Endothelial cell of umbilical vein (primary cell): ENCODE measurements at regions not wholly inside any gene's neighbourhood (a gene's known extent, or its start where the extent isn't known, plus 50 kb on each side); places are given as distances from the start of the nearest gene placed in this dataset.

Experiments
- BruUV-seq: library from RNA; stranded (reverse); fragments of 400-500 nt; replicated peaks from 2 replicates; lab custom pipeline; 2021; lab: Mats Ljungman, UMichigan
- CTCF ChIA-PET: fragments of 300-600, 350-600 bp; sonication (Branson Sonifier 250); formaldehyde crosslinking; loops from one replicate; lab custom pipeline; 2021; ENCODE audit warnings: antibody characterized with exemption, inconsistent platforms; lab: Charles Lee
- POLR2A ChIA-PET: fragments of 300-600, 350-600 bp; sonication (Branson Sonifier 250); formaldehyde crosslinking; loops from one replicate; lab custom pipeline; 2021; ENCODE audit warnings: antibody characterized with exemption, inconsistent platforms; lab: Charles Lee
- DNase-seq: peaks from one replicate; pipeline ENCODE4 v3.0.0-alpha.2; 2011; ENCODE audit warnings: low read depth, low spot score
- FAIRE-seq: peaks from 2 replicates; lab custom pipeline; 2011; peaks lifted over from hg19 to GRCh38; lab: Jason Lieb, UNC
- H2AFZ ChIP-seq: 2 replicates; pipeline ENCODE4 v1.6.0; 2012; ENCODE audit warnings: low read depth, low read length, control low read depth, inconsistent platforms
- H3K27ac ChIP-seq: 2 replicates; pipeline ENCODE4 v1.5.1; 2011; ENCODE audit warnings: low read depth, mild to moderate bottlenecking, control low read depth, low read length, moderate library complexity; ENCODE audit not compliant: insufficient read depth
- H3K27me3 ChIP-seq, 2 experiments: 2 replicates each; pipeline versions ENCODE4 v1.6.0 to v1.6.1; 2011; ENCODE audit warnings: low read length in 2 of 2, mixed read lengths in 1 of 2; ENCODE audit not compliant: control insufficient read depth in 2 of 2, insufficient read depth in 2 of 2
- H3K36me3 ChIP-seq, 2 experiments: 2 replicates in 1 of 2; 3 replicates in 1 of 2; pipeline ENCODE4 v1.5.1; 2011; ENCODE audit warnings: low read length in 2 of 2, mild to moderate bottlenecking in 1 of 2, moderate library complexity in 1 of 2; ENCODE audit not compliant: control insufficient read depth in 2 of 2, insufficient read depth in 2 of 2; ENCODE audit errors: extremely low read depth in 1 of 2
- H3K4me1 ChIP-seq: 3 replicates; pipeline ENCODE4 v1.5.1; 2011; ENCODE audit warnings: mild to moderate bottlenecking, low read length; ENCODE audit not compliant: control insufficient read depth, insufficient read depth; ENCODE audit errors: extremely low read depth
- H3K4me2 ChIP-seq: 2 replicates; pipeline ENCODE4 v1.6.1; 2011; ENCODE audit warnings: low read length, control low read depth, mixed read lengths; ENCODE audit not compliant: insufficient read depth
- H3K4me3 ChIP-seq, 3 experiments: fragments of 200-600 bp in 1 of 3; sonication (generic), shearing (Covaris generic) in 1 of 3; replicated peaks in 1 of 3; 2 replicates each; pipeline ENCODE4 v1.5.1; 2011 to 2016; ENCODE audit warnings: control low read depth in 3 of 3, low read length in 3 of 3, mild to moderate bottlenecking in 2 of 3, inconsistent platforms in 1 of 3, low read depth in 1 of 3, moderate library complexity in 1 of 3; ENCODE audit not compliant: insufficient read depth in 1 of 3
- H3K79me2 ChIP-seq: 2 replicates; pipeline ENCODE4 v1.6.0; 2012; ENCODE audit warnings: low read length, inconsistent platforms; ENCODE audit not compliant: control insufficient read depth, insufficient read depth
- H3K9ac ChIP-seq: replicated peaks from 2 replicates; pipeline ENCODE3; 2011; ENCODE audit warnings: low read length, control low read depth; ENCODE audit not compliant: insufficient read depth; ENCODE audit errors: extremely low read depth
- H3K9me1 ChIP-seq: replicated peaks from 3 replicates; pipeline ENCODE4 v1.6.0; 2011; ENCODE audit warnings: mild to moderate bottlenecking, low read length; ENCODE audit not compliant: control insufficient read depth, insufficient read depth; ENCODE audit errors: extremely low read depth
- H3K9me3 ChIP-seq: replicated peaks from 2 replicates; pipeline ENCODE4 v1.5.1; 2012; ENCODE audit warnings: low read length, inconsistent platforms; ENCODE audit not compliant: control insufficient read depth, insufficient read depth
- H4K20me1 ChIP-seq: replicated peaks from 2 replicates; pipeline ENCODE3; 2011; ENCODE audit warnings: mild to moderate bottlenecking, low read length; ENCODE audit not compliant: control insufficient read depth, insufficient read depth; ENCODE audit errors: extremely low read depth
- EZH2 ChIP-seq: IDR thresholded peaks from 2 replicates; pipeline ENCODE4 v1.6.1; 2012; ENCODE audit warnings: borderline replicate concordance, low read depth, mild to moderate bottlenecking, moderate library complexity, low read length, inconsistent platforms; ENCODE audit not compliant: severe bottlenecking
- FOS ChIP-seq: IDR thresholded peaks from 2 replicates; pipeline ENCODE4 v1.6.1; 2011; ENCODE audit warnings: mild to moderate bottlenecking, low read length, moderate library complexity, borderline replicate concordance; ENCODE audit not compliant: insufficient read depth
- GATA2 ChIP-seq: IDR thresholded peaks from 2 replicates; pipeline ENCODE4 v1.7.0; 2011; ENCODE audit warnings: low read depth, mild to moderate bottlenecking, moderate library complexity, mixed read lengths, low read length; ENCODE audit not compliant: insufficient read length, insufficient read depth
- JUN ChIP-seq: IDR thresholded peaks from 2 replicates; pipeline ENCODE4 v1.6.1; 2011; ENCODE audit warnings: borderline replicate concordance, low read depth; ENCODE audit not compliant: insufficient read length, insufficient read depth
- MAX ChIP-seq: IDR thresholded peaks from 2 replicates; pipeline ENCODE4 v1.6.1; 2011; ENCODE audit not compliant: insufficient read depth, insufficient read length
- MYC ChIP-seq: IDR thresholded peaks from one replicate; pipeline ENCODE4 v1.6.1; 2011; ENCODE audit warnings: mild to moderate bottlenecking, low read depth, low read length
- POLR2A ChIP-seq: IDR thresholded peaks from 2 replicates; pipeline ENCODE4 v1.6.1; 2012; ENCODE audit warnings: low read depth, mild to moderate bottlenecking, control low read depth, low read length
- POLR2AphosphoS5 ChIP-seq: IDR thresholded peaks from 2 replicates; pipeline ENCODE4 v1.6.1; 2012; ENCODE audit warnings: low read depth, mild to moderate bottlenecking, control low read depth, low read length, moderate library complexity; ENCODE audit not compliant: insufficient read depth
- dilution Hi-C: fragments of 300-500 bp; cut with MboI; formaldehyde crosslinking; loops from one replicate; pipeline ENCODE4 v1.15.0; 2019; ENCODE audit warnings: low sequenced_read_pairs; ENCODE audit not compliant: extremely low pct_ligation_motif_present
- intact Hi-C: fragments of 100-400 bp; cut with micrococcal nuclease; formaldehyde crosslinking; loops from one replicate; pipeline ENCODE4 v1.10.0; 2022
- TF ChIP-seq, protein P1 (sequence below), 2 donors: IDR thresholded peaks; 1 replicate in 1 of 2; 2 replicates in 1 of 2; pipeline ENCODE4 v1.5.1; 2011; ENCODE audit warnings: low read length in 2 of 2, mild to moderate bottlenecking in 2 of 2, moderate library complexity in 2 of 2, control low read depth in 1 of 2, inconsistent platforms in 1 of 2, low read depth in 1 of 2; ENCODE audit not compliant: insufficient read depth in 1 of 2; ENCODE audit errors: extremely low read depth in 1 of 2

DNA sequence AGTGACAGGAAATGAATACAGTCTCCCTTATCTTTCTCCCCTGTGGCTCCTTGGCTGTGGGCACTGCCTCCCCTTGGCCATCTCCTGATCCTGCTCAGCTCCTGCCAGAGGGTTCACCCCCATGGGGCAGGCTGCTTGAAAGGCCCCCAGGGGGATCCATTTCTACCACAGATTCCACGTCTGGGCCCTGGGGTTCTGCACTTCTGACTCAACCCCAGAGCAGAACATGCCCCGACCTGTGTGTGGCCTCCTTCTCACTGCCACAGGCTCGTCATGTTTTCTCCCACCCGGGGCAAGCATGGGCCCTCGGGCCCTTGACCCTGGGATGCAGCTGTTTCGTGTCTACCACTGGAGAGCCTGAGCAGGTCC is 122.2 kb downstream of the ACKR3 start:
- Histone ChIP-seq H3K9me3 (no peaks in the 10 kb centered on the region), H3K4me1 (peaks cover 2% of the 10 kb centered on the region), H3K4me3 (no peak overlapping the region), H3K79me2 (no peaks in the 10 kb centered on the region), H2AFZ (no peak overlapping the region), H3K9ac (no peak overlapping the region), H3K9me1 (no peaks in the 10 kb centered on the region), H3K27me3 (no peaks in the 10 kb centered on the region), H3K27ac (no peak overlapping the region), H3K4me2 (no peak overlapping the region), H3K36me3 (no peaks in the 10 kb centered on the region), H4K20me1 (no peaks in the 10 kb centered on the region)
- TF ChIP-seq MAX (no peak), JUN (no peak), POLR2A (no peak), EZH2 (no peak), GATA2 (no peak), MYC (no peak), FOS (no peak), POLR2AphosphoS5 (no peak)
- TF ChIP-seq, protein P1, sequence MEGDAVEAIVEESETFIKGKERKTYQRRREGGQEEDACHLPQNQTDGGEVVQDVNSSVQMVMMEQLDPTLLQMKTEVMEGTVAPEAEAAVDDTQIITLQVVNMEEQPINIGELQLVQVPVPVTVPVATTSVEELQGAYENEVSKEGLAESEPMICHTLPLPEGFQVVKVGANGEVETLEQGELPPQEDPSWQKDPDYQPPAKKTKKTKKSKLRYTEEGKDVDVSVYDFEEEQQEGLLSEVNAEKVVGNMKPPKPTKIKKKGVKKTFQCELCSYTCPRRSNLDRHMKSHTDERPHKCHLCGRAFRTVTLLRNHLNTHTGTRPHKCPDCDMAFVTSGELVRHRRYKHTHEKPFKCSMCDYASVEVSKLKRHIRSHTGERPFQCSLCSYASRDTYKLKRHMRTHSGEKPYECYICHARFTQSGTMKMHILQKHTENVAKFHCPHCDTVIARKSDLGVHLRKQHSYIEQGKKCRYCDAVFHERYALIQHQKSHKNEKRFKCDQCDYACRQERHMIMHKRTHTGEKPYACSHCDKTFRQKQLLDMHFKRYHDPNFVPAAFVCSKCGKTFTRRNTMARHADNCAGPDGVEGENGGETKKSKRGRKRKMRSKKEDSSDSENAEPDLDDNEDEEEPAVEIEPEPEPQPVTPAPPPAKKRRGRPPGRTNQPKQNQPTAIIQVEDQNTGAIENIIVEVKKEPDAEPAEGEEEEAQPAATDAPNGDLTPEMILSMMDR (IDR thresholded peaks at IDR 0.05; ENCODE audit: extremely low read depth in 1 of 2, insufficient read depth in 1 of 2, low read depth in 1 of 2, low read length in 2 of 2) = no peak
- FAIRE-seq = no peak
- DNase-seq = no peak
- intact Hi-C loops (no loop called here), dilution Hi-C loops (no loop called here)
- ChIA-PET POLR2A (no interaction called here), CTCF (no interaction called here)
- BruUV-seq = no TSS peak
